Memory B cell (primary cell): ENCODE measurements at regions not wholly inside any gene's neighbourhood (a gene's known extent, or its start where the extent isn't known, plus 50 kb on each side); places are given as distances from the start of the nearest gene placed in this dataset.

Experiments
- ATAC-seq: fragments of 150-1000 bp; cut with Tn5 transposase; 2 replicates; pipeline ENCODE4 v1.10.0; 2021; ENCODE audit warnings: low read depth, mild to moderate bottlenecking, moderate library complexity
- DNase-seq, 2 donors: peaks; one replicate each; pipeline ENCODE4 v3.0.0; 2022; ENCODE audit warnings: low spot score in 2 of 2
- H3K27ac Mint-ChIP-seq: one replicate; pipeline ENCODE4 v1.8.0; 2022; ENCODE audit warnings: mild to moderate bottlenecking, moderate library complexity, mixed read lengths
- H3K27me3 Mint-ChIP-seq: one replicate; pipeline ENCODE4 v1.8.0; 2022; ENCODE audit warnings: mixed read lengths
- H3K36me3 Mint-ChIP-seq: one replicate; pipeline ENCODE4 v1.8.0; 2022; ENCODE audit warnings: mild to moderate bottlenecking, mixed read lengths
- H3K4me1 Mint-ChIP-seq: one replicate; pipeline ENCODE4 v1.8.0; 2022; ENCODE audit warnings: mixed read lengths
- H3K4me3 Mint-ChIP-seq: one replicate; pipeline ENCODE4 v1.8.0; 2022; ENCODE audit warnings: mild to moderate bottlenecking, moderate library complexity, mixed read lengths
- H3K9me3 Mint-ChIP-seq: one replicate; pipeline ENCODE4 v1.8.0; 2022; ENCODE audit warnings: mixed read lengths

GRCh38 chr14:47852278-47852677, 176.9 kb upstream of the MDGA2 start:
- Mint-ChIP-seq H3K4me3 (no peak overlapping the region), H3K36me3 (no peaks in the 10 kb centered on the region), H3K4me1 (no peaks in the 10 kb centered on the region), H3K27me3 (no peaks in the 10 kb centered on the region), H3K9me3 (peaks cover 6% of the 10 kb centered on the region), H3K27ac (no peak overlapping the region)
- ATAC-seq (no peak), DNase-seq (no peak)

DNA sequence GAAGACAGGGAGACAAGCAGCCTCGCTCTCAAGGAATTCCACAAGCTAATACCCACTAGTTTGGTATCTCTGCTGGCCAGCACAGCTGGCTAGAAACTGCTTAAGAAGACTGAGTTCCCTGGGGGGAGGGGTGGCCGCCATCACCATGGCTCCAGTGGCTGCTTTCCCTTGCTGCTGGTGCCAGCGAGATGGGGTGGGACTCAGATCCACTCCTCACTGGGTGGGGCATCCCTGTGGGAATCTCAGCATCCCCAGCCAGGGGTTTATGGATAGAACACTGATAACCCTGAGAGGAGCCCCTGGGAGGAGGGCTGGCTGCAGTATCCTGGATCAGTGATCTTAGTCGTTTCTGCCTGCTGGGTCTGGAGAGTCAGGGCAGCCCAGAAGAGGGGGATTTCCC, 170.6 kb upstream of the MDGA2 start:
- H3K36me3 Mint-ChIP-seq: no peaks in the 10 kb centered on the region
- no peaks in the 10 kb centered on the region for H3K27me3 Mint-ChIP-seq
- H3K4me1 Mint-ChIP-seq: no peaks in the 10 kb centered on the region
- no peak overlapping the region for H3K4me3 Mint-ChIP-seq
- ATAC-seq (no peak), DNase-seq (no peak)
- H3K9me3 Mint-ChIP-seq: peaks cover 9% of the 10 kb centered on the region
- H3K27ac Mint-ChIP-seq: no peak overlapping the region

GRCh38 chr14:47843236-47843635, 167.8 kb upstream of the MDGA2 start:
- Mint-ChIP-seq H3K36me3 (no peaks in the 10 kb centered on the region), H3K9me3 (peaks cover 4% of the 10 kb centered on the region), H3K4me1 (no peaks in the 10 kb centered on the region), H3K27me3 (no peaks in the 10 kb centered on the region), H3K27ac (no peak overlapping the region), H3K4me3 (no peak overlapping the region)
- ATAC-seq (no peak), DNase-seq (no peak)

DNA sequence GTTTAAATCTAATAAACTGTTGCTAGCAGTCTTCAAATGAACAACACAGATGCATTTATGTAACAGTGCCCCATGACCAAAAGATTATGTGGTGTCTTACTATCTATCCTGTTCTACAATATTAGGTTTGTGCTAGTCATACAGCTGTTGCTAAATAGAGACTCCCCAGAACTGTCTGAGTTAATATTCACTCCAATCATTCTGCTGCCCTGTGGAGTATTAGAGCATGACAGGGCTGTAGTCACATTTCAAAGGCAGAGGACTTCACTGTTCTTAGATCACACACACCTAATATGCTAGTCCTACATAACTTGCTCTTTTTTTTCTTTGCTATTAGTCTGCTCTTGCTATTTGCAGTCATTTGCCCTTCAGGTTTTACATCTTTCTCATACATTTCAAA, 157.6 kb upstream of the MDGA2 start:
- no peaks in the 10 kb centered on the region for H3K27me3 Mint-ChIP-seq
- ATAC-seq: no peak

GRCh38 chr14:47826809-47827208, 151.4 kb upstream of the MDGA2 start:
- Mint-ChIP-seq H3K4me3 (no peak overlapping the region), H3K36me3 (no peaks in the 10 kb centered on the region)

More for the DNA sequence above, 157.6 kb upstream of the MDGA2 start:
- no peak overlapping the region for H3K4me3 Mint-ChIP-seq
- H3K4me1 Mint-ChIP-seq: no peaks in the 10 kb centered on the region
- H3K27ac Mint-ChIP-seq: no peak overlapping the region
- H3K36me3 Mint-ChIP-seq: no peaks in the 10 kb centered on the region
- H3K9me3 Mint-ChIP-seq: no peaks in the 10 kb centered on the region
- no peak for DNase-seq

DNA sequence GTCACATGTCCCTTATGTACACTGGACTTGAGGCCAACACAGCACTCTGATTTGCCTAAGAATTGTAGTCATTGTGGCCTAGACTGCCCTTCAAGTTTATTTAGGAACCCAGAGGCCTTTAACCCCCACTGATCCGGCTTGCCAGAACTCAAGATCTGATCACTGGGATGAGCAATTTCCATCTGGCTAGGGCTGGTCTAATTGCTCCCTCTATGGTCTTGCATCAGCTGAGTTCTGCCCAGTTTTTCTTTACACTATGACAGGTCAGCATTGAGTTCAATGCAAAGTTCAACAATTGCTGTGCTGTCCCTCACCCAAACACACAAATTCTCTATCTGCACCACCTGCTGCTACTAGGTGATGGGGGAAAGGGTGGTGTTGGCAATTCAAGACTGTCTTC, 146.9 kb upstream of the MDGA2 start:
- Mint-ChIP-seq H3K27me3 (no peaks in the 10 kb centered on the region), H3K4me1 (no peaks in the 10 kb centered on the region), H3K4me3 (no peak overlapping the region), H3K27ac (no peak overlapping the region), H3K36me3 (no peaks in the 10 kb centered on the region), H3K9me3 (peaks cover 3% of the 10 kb centered on the region)
- DNase-seq (no peak), ATAC-seq (no peak)

More at GRCh38 chr14:47826809-47827208, 151.4 kb upstream of the MDGA2 start:
- Mint-ChIP-seq H3K27me3 (no peaks in the 10 kb centered on the region), H3K4me1 (no peaks in the 10 kb centered on the region), H3K9me3 (no peaks in the 10 kb centered on the region), H3K27ac (no peak overlapping the region)
- DNase-seq: no peak
- ATAC-seq: no peak

DNA sequence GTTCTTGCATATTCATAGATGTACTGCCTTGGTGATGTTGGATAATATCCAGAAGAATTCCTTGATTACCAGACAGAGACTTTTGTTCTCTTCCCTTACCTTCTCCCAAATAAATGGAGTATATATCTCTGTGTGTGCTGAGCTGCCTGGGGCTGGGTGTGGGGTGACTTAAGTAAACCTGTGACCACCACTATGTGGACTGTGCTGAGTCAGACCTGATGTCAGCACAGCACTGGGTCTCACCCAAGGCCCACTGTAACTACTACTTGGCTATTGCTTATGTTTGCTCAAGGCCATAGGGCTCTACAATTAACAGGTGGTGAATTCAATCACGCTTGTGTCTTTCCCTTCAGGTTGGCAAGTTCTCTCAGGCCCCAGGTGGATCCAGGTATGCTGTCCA, 145.7 kb upstream of the MDGA2 start:
- no peaks in the 10 kb centered on the region for H3K4me1 Mint-ChIP-seq
- no peak for ATAC-seq
- H3K27me3 Mint-ChIP-seq: no peaks in the 10 kb centered on the region

GRCh38 chr14:47790477-47790876, 115.1 kb upstream of the MDGA2 start:
- H3K4me3 Mint-ChIP-seq: no peak overlapping the region
- no peaks in the 10 kb centered on the region for H3K36me3 Mint-ChIP-seq
- no peak overlapping the region for H3K27ac Mint-ChIP-seq
- no peak for ATAC-seq
- H3K4me1 Mint-ChIP-seq: no peaks in the 10 kb centered on the region
- no peak for DNase-seq
- H3K27me3 Mint-ChIP-seq: no peaks in the 10 kb centered on the region
- H3K9me3 Mint-ChIP-seq: peaks cover 3% of the 10 kb centered on the region

More for the DNA sequence above, 145.7 kb upstream of the MDGA2 start:
- Mint-ChIP-seq H3K9me3 (peaks cover 4% of the 10 kb centered on the region), H3K36me3 (no peaks in the 10 kb centered on the region), H3K4me3 (no peak overlapping the region), H3K27ac (no peak overlapping the region)
- no peak for DNase-seq

GRCh38 chr14:47785058-47785457, 109.7 kb upstream of the MDGA2 start:
- Mint-ChIP-seq H3K27me3 (no peaks in the 10 kb centered on the region), H3K9me3 (peaks cover 2% of the 10 kb centered on the region), H3K4me1 (no peaks in the 10 kb centered on the region), H3K4me3 (no peak overlapping the region), H3K36me3 (no peaks in the 10 kb centered on the region), H3K27ac (no peak overlapping the region)
- DNase-seq (no peak), ATAC-seq (no peak)

DNA sequence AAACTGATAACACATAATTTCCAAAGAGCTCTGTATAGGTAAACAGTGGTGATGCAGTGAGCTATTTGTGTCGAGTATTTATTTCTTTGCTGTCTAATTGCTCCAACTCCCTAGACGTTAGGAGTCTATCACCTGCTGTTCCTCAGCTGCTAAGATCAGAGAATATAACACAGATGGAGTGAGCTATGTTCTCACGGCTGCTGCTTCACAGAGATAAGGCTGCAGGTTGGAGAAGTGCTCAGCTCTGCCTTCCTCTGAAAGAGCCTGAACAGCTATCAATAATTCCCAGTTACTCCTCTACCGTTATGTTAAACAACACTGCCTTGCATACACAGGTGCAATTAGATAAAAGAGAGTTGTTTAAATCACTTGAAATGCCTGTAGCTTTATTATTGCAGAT, 103.2 kb upstream of the MDGA2 start:
- no peaks in the 10 kb centered on the region for H3K36me3 Mint-ChIP-seq
- no peak overlapping the region for H3K4me3 Mint-ChIP-seq
- no peaks in the 10 kb centered on the region for H3K27me3 Mint-ChIP-seq
- no peaks in the 10 kb centered on the region for H3K4me1 Mint-ChIP-seq
- no peaks in the 10 kb centered on the region for H3K9me3 Mint-ChIP-seq
- ATAC-seq (no peak), DNase-seq (no peak)
- H3K27ac Mint-ChIP-seq: no peak overlapping the region

DNA sequence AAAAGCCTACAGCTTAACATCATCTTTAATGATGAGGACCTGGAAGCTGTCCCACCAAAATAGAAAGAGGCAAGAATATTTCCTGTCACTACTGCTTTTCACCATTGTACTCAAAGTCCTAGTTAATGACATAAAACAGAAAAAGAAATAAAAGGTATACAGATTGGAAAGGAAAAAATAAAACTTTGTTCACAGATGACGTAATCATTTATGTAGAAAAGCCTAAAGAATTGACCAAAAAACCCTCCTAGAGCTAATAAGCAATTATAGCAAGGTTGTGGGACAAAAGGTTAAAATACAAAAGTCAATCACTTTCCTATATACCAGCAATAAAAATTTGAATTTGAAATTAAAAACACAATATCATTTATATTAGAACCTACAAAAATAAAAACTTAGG, 97.2 kb upstream of the MDGA2 start:
- Mint-ChIP-seq H3K27ac (no peak overlapping the region), H3K36me3 (no peaks in the 10 kb centered on the region), H3K9me3 (peaks cover 8% of the 10 kb centered on the region), H3K27me3 (no peaks in the 10 kb centered on the region), H3K4me1 (no peaks in the 10 kb centered on the region), H3K4me3 (no peak overlapping the region)
- no peak for DNase-seq
- ATAC-seq: no peak

DNA sequence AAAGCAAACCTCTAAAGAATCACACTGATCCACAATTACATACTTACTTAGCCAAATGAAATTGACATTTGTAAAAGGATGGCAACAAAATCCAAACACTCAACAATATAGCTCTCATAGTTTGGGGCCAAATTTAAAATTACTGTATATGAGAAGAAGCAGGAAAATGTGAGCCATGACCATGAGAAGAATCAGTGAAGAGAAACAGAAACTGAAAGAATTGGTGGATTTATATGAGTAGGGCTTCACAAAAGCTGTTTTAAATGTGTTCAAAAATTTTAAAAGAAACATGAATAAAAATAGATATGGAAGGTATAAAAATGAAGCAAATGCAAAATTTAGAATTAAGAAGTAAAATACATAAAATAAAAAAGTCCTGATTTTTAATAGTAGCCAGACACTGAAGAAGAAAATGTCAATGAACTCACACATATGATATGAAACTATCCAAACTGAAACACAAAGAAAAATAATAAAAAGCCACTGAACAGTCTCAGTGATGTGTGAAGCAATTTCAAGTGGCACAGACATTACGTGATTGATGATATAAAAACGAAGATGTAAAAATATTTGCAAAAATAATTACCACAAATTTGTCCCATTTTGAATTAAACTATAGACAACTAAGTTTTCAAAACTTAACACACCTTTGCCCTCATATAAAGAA, 87.9 kb upstream of the MDGA2 start:
- no peaks in the 10 kb centered on the region for H3K4me1 Mint-ChIP-seq
- no peak overlapping the region for H3K27ac Mint-ChIP-seq
- DNase-seq (no peak), ATAC-seq (no peak)
- peaks cover 4% of the 10 kb centered on the region for H3K9me3 Mint-ChIP-seq
- H3K27me3 Mint-ChIP-seq: no peaks in the 10 kb centered on the region
- H3K36me3 Mint-ChIP-seq: no peaks in the 10 kb centered on the region
- no peak overlapping the region for H3K4me3 Mint-ChIP-seq

- no peak overlapping the region for H3K4me3 Mint-ChIP-seq
- DNase-seq: no peak
- H3K27ac Mint-ChIP-seq: no peak overlapping the region
- no peaks in the 10 kb centered on the region for H3K4me1 Mint-ChIP-seq
- H3K9me3 Mint-ChIP-seq: no peaks in the 10 kb centered on the region
- H3K36me3 Mint-ChIP-seq: no peaks in the 10 kb centered on the region
- no peaks in the 10 kb centered on the region for H3K27me3 Mint-ChIP-seq
- ATAC-seq: no peak
These were observed 71.6 kb upstream of the MDGA2 start for GRCh38 chr14:47746986-47747385.

GRCh38 chr14:47744155-47744554, 68.8 kb upstream of the MDGA2 start:
- no peak for ATAC-seq

DNA sequence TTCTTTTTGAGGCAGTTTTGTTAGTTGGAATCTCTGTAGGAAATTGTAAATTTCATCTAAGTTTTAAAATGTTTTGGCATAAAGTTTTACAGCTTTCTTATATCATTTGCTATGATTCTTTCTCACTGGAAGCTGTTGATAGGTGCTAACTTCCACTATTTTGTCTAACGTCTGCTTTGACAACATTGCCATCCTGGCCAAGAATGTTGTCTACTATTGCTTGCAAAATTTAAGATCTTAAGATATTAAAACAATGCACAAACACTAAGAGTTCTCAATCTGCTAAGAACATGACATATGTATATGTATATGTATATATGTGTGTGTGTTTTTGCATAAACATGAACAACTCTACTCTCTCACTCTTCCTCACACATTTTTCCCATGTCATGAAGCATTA, 64.1 kb upstream of the MDGA2 start:
- Mint-ChIP-seq H3K4me3 (no peak overlapping the region), H3K9me3 (no peaks in the 10 kb centered on the region), H3K36me3 (no peaks in the 10 kb centered on the region), H3K4me1 (no peaks in the 10 kb centered on the region), H3K27ac (no peak overlapping the region), H3K27me3 (no peaks in the 10 kb centered on the region)
- DNase-seq (no peak), ATAC-seq (no peak)

More at GRCh38 chr14:47744155-47744554, 68.8 kb upstream of the MDGA2 start:
- Mint-ChIP-seq H3K27me3 (no peaks in the 10 kb centered on the region), H3K27ac (no peak overlapping the region), H3K36me3 (no peaks in the 10 kb centered on the region), H3K4me3 (no peak overlapping the region), H3K9me3 (no peaks in the 10 kb centered on the region), H3K4me1 (no peaks in the 10 kb centered on the region)
- DNase-seq: no peak
